HG02970 (cell line): ENCODE measurements at regions not wholly inside any gene's neighbourhood (a gene's known extent, or its start where the extent isn't known, plus 50 kb on each side); places are given as distances from the start of the nearest gene placed in this dataset.

ENCODE experiments used
- ATAC-seq: cut with Tn5 transposase; IDR thresholded peaks from one replicate; pipeline ENCODE4 v1.9.1; 2021; ENCODE audit warnings: mild to moderate bottlenecking, moderate library complexity, moderate number of reproducible peaks; ENCODE audit not compliant: unreplicated experiment, low FRiP score

DNA sequence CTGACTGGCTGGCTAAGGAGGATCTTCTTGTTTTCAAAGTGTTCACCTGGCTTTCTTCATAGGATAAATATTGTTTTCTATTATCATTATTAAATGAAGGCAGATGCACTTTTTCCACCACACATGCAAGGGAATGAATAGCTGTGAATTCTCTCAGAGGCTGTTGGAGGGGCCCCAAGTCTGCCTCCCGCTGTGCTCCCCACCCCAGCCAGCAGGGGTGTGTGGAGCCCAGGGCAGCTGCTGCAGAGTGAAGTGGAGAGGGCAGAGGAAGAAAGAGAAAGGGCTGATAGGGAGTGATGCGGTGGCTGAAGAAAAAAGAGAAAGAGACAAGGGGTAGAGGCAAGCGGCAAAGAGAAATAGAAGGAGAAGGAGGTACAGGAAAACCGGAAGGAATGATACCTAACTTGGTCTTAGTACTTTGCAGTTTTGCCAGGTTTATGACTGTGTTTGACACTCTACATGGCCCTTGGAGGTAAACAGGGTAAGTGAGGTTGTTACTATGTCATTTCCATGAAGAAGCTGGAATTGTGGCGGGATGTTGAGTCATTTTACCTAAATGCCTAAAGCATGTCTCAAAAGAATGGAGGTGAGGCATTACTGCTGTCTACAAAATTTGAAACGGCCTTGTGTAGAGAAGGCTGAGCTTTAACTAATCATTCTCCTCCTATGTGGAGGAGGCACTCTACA, 145.7 kb upstream of the B3GAT1 start:
- no peak for ATAC-seq

DNA sequence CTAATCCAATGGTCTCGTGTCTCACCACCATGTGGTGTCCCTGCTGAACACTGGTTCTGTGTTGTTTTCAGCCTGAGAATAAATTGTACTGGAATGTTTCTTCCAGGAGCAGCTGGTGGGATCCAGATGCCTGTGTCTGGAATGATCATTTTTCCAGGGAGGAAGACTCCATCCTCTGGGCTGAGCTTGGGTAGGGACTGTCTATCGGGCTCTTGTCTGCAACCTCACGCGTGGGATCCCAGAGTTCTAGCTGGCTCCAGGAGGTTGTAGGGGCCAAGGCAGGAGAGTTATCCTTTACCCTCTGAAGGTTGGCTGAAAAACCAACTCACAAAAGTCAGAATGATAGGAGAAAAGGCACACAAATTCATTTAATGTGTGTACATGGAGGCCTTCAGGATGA, 144.1 kb upstream of the B3GAT1 start:
- no peak for ATAC-seq

DNA sequence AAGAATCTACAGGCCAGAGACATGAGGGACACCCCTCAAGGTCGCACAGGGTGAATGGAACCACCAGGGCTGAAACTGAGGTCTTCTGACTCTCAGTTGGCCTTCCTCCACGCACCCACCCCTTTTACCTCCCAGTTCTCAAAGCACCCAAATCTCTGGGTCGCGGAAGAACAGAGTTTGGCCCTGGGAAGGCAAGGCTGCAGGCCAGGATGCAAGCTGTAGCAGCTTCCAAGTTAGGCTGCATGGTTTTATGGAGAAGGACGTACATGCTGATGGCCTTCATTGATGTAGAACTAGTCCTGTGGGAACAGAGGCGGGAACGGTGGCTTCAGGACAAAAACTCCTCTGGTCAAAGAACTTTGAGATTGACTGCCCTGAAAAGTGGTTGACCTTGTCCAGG, 143.5 kb upstream of the B3GAT1 start:
- no peak for ATAC-seq

DNA sequence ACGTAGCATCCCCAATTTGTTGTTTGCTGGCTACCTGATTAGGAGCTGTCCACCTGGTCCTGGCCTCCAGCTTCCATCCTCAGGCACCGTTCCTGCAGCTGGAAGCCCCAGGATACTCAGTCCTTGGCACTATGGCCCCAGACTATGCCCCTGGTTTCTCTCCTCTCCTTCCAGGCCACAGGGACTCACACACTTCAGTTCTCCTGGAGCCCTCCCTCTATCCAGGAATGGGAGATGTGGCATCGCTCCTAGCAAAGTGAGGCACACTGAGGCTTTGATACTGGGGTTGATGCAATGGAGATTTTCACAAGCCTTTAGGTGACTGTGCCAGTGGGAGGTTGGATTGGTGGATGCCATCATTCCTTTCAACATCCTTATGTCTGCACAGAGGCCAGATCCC, 142.8 kb upstream of the B3GAT1 start:
- no peak for ATAC-seq

DNA sequence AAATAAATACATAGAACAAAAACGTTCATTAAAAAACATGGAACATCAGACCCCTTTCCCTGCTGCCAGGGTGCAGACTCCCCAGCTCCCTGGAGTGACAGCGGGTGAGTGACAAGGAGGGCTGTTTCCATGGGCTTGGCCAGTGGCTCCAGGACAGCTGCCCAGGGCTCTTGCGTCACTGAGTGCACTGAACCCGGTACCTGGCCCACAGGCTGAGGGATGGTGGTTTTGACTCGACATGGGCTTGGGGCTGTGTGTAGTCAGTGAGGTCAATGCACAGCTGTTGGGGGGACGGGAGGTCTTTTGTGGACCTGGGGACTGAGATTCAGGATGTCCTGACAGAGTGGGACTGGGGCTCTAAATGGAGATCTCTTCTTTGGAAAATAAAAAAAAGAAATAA, 142.1 kb upstream of the B3GAT1 start:
- ATAC-seq, result no peak

DNA sequence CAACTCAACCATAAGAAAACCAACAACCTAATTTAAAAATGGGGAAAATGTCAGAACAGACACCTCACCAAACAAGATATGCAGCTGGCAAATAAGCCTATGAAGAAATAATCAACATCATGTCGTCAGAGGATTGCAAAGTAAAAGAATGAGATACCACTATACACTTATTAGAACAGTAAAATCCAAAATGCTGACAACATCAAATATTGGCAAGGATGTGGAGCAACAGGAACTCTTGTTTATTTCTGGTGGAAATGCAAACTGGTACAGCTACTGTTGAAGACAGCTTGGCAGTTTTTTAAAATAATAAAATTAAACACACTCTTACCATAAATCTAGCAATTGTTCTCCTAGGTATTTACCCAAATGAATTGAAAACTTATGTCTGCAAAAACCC, 140.7 kb upstream of the B3GAT1 start:
- no peak for ATAC-seq

DNA sequence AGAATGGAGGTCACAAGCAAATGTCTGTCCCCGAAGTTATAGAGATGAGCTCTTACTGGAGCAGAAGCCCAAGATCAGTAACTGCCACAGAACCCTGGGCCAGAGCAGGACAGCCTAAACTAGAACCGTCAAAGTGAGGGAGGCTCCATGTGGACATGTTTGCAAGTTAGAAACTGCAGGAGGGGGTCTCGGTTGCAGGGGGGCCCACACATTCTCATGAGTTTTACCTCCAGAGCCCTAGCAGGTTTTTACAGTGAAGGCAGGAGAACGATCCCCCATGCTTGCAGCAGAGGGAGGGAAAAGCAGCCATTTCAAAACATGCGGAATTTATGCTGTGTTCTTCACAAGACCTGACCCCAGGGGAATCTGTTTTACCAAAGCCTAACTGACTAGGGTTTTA, 133.5 kb upstream of the B3GAT1 start:
- ATAC-seq, result no peak

DNA sequence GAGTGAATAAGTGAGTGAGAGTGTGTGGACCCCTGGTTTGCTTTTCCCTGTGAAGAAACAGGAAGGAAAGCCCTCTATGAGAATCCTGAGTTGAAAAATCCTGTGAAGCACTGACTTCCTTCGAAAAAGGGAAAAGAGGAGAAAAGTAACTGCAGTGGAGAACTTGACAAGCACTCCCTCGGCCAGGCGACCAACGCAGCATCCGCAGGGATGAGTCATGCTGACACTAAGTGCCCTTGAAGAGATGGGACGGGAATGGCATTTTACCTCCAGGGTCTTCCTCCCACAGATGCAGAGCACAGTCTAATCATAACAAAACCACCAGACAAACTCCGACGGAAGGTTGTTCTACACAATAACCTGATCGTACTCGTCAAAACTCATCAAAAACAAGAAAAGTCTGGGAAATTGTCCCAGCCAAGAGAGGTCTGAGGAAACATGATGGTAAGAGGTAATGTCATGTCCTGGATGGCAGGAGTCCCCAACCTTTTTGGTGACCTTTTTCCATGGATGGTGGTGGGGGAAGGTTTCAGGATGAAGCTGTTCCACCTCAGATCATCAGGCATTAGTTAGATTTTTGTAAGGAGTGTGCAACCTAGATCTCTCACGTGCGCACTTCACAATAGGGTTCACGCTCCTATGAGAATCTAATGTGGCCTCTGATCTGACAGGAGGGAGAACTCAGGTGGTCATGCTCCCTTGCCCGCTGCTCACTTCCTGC, 132.2 kb upstream of the B3GAT1 start:
- no peak for ATAC-seq

DNA sequence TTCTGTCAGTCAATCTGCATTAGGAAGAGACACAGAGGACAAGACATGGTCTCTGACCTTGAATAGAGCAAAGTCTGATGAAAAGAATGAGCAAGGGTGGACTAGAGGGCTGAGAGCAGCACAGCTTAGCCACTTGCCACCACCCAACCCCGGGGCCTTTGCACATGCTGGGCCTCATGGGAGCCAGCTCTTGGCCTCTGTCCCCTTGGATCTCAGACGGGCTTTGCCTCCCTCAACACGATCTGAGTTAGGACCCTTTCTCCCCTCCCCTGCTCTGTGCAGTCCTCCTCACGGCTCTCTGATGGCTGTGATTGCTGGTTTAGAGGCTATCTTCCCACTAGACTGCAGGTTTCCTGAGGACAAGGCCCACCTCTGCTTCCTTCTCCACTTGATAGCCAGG, 131.6 kb upstream of the B3GAT1 start:
- no peak for ATAC-seq

DNA sequence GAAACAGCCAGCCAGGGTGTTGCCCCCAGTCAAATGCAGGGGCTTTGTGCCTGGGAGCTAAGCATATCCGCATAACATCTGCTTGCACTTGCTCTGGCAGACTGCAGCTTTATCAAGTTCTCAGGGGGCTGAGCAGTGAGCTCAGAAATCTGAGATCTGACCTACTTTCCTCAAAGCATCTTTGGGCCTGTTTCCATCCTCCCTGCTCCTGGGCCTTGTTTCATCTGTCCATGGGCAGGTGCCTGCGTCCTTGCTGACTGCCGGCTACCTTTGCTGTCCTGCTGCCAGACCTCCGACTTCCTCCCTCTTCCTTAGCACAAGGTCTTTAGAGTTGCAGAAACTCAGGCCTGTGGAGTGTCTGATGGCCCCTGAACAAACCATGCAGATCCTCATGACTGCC, 131.2 kb upstream of the B3GAT1 start:
- no peak for ATAC-seq

DNA sequence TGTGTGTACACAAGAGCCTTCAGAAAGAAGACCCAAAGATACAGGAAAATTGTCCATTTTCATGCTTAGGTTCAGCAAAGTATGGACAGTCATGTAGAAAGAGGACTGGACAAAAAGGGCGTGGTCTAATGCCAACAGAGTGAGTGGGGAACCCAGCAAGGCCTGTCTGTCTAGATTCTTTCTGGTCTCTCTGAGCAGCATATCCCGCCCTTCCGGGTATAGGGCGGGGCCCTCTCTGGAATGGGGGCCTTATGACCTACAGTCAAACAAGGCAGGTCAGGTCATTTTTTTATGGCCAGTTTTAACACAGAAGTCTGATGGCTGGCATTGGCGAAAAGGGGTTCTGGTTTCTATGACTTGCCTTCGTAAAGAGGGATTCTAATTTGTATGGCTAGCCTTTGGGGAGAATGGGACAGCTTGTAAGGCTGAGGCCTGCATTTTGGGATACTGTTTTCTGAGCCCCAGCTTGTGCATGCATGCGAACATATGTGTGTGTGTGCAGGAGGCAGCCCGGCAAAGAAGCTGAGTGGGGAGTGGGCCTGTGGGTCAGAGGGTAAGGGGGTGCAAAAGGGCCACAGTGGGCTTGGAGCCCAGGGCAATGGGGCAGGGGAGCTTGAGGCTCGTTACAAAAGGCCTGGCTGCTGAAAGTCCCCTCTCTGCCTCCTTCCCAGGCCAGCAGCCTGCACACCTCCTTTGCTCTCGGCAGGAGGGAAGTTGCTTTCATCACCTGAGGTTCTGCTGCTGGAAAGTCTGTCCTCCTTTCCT, 130.5 kb upstream of the B3GAT1 start:
- no peak for ATAC-seq

DNA sequence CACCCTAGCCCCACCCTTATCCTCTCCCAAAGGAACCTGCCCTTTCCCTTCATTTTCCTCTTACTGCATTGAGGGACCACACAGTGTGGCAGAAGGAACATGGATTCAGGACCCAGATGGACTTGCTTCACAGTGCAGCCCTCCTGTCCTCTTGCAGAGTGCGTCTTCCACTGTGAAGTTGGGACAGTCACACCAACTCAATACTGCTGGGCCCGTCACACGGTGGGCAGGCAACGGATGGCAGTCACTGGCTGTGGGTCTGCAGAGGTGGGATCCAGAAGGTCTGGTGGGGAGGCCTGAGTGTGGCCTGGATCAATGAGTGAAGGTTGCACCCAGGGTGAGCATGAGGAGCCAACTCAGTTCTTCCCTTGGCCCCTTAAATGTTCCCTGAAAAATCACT, 129.9 kb upstream of the B3GAT1 start:
- ATAC-seq, result no peak

DNA sequence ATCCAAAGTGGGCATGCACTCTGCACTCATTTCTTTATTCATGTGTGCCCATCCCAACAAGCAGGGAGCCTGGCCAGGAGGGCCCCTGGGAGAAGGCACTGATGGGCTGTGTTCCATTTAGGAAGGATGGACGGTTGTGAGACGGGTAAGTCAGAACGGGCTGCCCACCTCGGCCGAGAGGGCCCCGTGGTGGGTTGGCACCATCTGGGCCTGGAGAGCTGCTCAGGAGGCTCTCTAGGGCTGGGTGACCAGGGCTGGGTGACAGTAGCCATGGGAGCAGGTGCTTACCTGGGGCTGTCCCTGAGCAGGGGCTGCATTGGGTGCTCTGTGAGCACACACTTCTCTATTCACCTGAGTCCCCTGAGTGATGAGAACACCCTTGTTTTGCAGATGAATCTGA, 129.3 kb upstream of the B3GAT1 start:
- ATAC-seq, result no peak

DNA sequence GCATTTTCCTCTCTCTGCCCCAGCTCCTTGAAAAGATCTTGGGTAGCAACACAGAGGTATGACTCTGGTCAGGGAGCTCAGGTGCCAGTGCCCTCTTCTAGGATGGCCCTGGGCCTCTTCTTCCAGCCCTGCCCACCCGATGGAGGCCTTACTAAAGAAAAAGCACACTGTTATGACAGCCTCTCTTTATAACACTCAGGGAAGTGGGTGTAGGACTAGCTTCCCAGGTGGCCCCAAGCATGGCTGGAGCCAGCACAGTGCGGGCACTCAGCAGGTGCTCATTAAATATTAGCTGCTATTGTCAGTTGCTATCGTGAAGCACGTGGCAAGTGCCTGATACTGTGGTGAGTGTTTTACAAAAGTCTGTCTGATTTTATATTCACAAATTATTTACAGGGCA, 127.2 kb upstream of the B3GAT1 start:
- ATAC-seq, result no peak

DNA sequence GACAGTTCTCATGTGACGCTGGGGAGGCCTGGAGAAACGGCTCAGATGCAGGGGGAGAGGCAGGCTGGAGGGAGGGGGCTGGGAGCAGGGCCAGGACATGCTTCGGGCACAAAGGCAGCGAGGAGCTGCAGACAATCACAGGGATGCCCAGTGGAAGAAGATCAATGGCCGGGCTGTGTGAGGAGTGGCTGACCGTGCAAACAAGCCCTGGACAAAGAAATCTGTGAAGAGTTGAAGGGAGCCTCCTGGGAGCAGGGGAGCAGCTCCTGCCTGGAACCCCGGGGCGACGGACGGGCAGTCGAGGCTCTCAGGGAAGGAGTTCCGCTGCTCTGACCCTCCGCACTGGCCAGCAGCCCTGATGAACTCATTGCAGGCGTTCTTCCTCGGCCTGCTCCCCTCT, 126.7 kb upstream of the B3GAT1 start:
- no peak for ATAC-seq

DNA sequence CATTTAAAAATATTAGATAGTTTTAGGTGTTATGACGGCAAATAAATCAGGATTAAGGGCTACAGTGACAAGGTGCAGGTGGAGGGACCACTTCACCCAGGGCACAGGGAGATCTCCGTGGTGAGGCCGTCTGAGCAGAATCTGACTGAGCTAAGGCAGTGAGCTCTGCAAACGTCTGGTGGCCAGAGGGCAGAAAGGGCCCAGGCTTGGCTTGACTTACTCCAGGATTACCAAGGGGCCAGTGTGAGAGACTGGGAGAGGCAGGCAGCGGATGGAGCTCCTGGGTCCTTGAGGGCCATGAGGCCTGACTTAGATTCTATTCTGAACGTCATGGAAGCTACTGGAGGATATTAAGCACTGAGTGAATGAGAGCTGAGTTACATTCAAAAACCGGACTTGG, 125.9 kb upstream of the B3GAT1 start:
- no peak for ATAC-seq

DNA sequence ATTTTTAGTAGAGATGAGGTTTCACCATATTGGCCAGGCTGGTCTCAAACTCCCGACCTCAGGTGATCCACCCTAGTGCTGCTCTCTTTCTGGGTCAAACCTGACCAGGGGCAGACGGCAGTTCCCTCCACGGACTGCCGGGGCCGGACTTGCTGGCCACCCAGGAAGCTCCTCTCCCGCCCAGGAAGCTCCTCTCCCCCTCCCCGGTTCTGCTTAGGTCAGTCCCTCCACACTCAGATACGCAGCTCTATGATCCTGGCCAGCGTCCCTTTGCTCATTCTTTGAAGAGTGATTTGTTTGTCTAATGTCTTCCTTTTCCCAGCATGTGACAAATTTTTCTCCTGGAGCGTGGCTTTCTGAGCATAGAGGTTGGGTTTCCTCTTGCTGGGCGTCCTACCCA, 125.3 kb upstream of the B3GAT1 start:
- no peak for ATAC-seq

DNA sequence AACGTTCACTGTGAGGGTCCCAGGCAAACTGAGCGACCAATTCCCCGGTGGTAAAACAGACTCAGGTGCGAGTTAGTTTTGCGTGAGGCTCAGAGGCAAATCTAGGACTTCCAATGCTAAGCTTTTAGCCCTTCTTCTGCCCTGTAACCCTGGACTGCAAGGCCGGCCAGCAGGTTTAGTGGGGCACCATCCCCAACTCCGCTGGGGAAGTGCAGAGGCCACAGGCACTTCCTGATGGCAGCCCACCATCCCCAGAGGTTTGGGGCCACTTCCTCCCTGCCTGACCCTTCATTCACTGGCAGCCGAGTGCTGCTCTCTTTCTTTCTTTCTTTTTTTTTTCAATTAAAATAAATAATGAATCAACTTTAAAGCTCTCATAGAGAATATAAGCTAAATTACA, 124.6 kb upstream of the B3GAT1 start:
- no peak for ATAC-seq

DNA sequence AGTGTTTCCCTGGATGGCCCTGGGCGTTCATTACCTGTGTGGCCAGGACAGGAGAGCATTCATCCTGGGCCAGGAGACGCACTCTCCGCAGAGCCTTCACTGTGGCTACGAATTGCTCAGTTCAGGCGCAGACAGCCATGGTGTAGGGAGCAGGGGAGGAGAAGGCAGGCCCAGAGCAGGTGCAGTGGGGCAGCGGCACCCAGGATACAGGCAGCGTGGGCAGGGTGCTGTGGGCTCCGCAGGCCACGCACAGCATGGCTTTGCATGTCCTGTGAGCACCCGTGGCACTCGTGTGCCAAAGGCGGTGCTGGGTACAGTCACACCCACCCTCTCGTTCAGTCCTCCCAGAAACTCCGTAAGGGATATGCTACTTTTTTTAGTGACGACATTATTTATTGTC, 124.2 kb upstream of the B3GAT1 start:
- no peak for ATAC-seq

DNA sequence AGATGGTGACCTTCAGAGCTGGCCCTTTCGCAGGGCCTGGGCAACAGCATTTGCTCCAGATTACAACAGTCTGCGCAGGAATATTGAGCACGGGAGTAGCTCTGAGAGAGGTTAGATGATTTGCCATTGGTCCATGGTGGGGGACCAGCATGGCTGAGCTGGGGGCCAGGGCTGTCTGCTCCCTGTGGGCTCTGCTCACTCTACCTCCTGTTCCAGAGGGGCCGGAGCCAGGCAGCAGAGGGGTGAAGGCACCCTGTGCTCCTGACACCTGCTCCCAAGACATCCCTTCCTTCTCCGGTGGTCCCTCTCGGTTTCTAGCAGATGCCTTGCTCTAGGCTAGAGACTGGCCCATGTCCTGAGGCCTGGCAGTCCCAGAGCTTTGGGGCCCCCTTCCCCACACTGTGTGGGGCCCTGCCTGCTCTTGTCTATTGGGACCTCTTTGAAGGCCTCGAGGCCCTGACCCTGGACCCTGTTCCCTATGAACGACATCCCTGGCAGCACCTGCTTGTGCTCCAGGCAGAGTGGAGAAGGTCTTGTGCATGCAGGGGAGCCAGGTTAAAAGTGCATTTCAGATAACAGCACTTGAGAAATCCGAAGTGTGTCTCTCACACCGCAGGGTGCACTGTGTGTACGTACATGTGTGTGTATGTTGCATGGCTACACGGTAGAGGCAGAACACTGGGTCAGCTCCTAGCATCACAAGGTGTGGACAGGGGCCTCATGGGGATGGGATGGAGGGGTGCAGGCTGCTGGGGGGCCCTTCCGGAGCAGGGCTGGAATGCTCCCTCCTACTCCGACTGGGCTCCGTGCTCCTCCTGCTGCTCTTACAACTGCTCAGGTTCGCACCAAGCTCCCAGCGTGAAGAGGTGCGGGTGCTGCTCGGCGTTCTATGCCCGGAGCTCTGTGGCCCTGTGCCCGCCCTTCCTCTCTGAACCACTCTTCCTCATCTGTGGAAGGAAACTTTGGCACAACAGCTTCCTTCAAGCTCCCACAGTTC, 123.3 kb upstream of the B3GAT1 start:
- no peak for ATAC-seq

DNA sequence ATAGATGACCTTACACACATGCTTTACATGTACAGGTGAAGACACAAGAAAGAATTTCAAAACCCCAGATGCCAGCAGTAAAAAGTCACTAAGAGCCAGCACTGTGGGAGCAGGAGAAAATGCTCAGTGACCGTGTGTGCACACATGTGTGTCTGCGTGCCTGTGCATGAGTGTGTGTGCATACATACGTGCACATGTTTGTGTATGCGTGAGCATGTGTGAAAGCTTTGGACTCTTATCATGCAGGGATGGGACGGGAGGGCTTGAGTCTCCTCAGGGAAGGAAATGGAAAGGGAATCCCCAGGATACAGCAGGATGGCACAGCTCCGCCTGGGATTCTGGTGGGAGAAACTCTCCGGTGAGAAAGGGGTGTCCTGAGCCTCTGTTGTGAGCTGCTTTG, 121.5 kb upstream of the B3GAT1 start:
- ATAC-seq, result no peak
